ENCODE measurements at regions not wholly inside any gene's neighbourhood (a gene's known extent, or its start where the extent isn't known, plus 50 kb on each side); places are given as distances from the start of the nearest gene placed in this dataset.

- intact Hi-C loops (cut with micrococcal nuclease), result no loop called here
- Mint-ChIP-seq H3K4me3 (no peak overlapping the region), H3K27ac (no peak overlapping the region), H3K27me3 (peaks cover 3% of the 10 kb centered on the region), H3K4me1 (ENCODE audit: low read depth) (peaks cover 5% of the 10 kb centered on the region), H3K9me3 (no peaks in the 10 kb centered on the region), H3K36me3 (ENCODE audit: low read depth) (no peaks in the 10 kb centered on the region)
- no peak for DNase-seq
- ChIA-PET CTCF (no interaction called here), POLR2A (no interaction called here)
- ATAC-seq, result no peak
- no peak for TF ChIP-seq CTCF (IDR thresholded peaks at IDR 0.05)
Observed at GRCh38 chr14:101227611-101228594, 324.4 kb upstream of the RTL1 start.

GRCh38 chr14:101228949-101229541, 325.5 kb upstream of the RTL1 start:
- no peak overlapping the region for H3K4me3 Mint-ChIP-seq
- no peak overlapping the region for H3K27ac Mint-ChIP-seq
- no peak for TF ChIP-seq CTCF (IDR thresholded peaks at IDR 0.05)
- ATAC-seq (no peak), DNase-seq (no peak)
- peaks cover 5% of the 10 kb centered on the region for H3K4me1 Mint-ChIP-seq (ENCODE audit: low read depth)
- CTCF ChIA-PET, result no interaction called here
- POLR2A ChIA-PET, result no interaction called here
- H3K27me3 Mint-ChIP-seq, result peaks cover 2% of the 10 kb centered on the region
- no peaks in the 10 kb centered on the region for H3K36me3 Mint-ChIP-seq (ENCODE audit: low read depth)
- intact Hi-C loops (cut with micrococcal nuclease), result no loop called here
- H3K9me3 Mint-ChIP-seq, result no peaks in the 10 kb centered on the region

- no peaks in the 10 kb centered on the region for H3K27me3 Mint-ChIP-seq
- intact Hi-C loops (cut with micrococcal nuclease), result no loop called here
- POLR2A ChIA-PET, result no interaction called here
- CTCF ChIA-PET, result no interaction called here
- TF ChIP-seq CTCF (IDR thresholded peaks at IDR 0.05), result no peak
- DNase-seq (no peak), ATAC-seq (no peak)
- H3K4me1 Mint-ChIP-seq (ENCODE audit: low read depth), result peaks cover 5% of the 10 kb centered on the region
- H3K9me3 Mint-ChIP-seq, result no peaks in the 10 kb centered on the region
- no peak overlapping the region for H3K4me3 Mint-ChIP-seq
- H3K36me3 Mint-ChIP-seq (ENCODE audit: low read depth), result no peaks in the 10 kb centered on the region
- no peak overlapping the region for H3K27ac Mint-ChIP-seq
Observed at GRCh38 chr14:101229666-101230065, 326.1 kb upstream of the RTL1 start.

GRCh38 chr14:101230161-101230850, 326.8 kb upstream of the RTL1 start:
- no peak for ATAC-seq
- no peak for TF ChIP-seq CTCF (IDR thresholded peaks at IDR 0.05)
- no peak for DNase-seq
- Mint-ChIP-seq H3K4me3 (no peak overlapping the region), H3K9me3 (no peaks in the 10 kb centered on the region), H3K27me3 (peaks cover 2% of the 10 kb centered on the region), H3K27ac (no peak overlapping the region), H3K4me1 (ENCODE audit: low read depth) (peaks cover 5% of the 10 kb centered on the region), H3K36me3 (ENCODE audit: low read depth) (no peaks in the 10 kb centered on the region)
- ChIA-PET CTCF (no interaction called here), POLR2A (no interaction called here)
- intact Hi-C loops (cut with micrococcal nuclease), result no loop called here
